ENCODE measurements at regions not wholly inside any gene's neighbourhood (a gene's known extent, or its start where the extent isn't known, plus 50 kb on each side); places are given as distances from the start of the nearest gene placed in this dataset.

DNA sequence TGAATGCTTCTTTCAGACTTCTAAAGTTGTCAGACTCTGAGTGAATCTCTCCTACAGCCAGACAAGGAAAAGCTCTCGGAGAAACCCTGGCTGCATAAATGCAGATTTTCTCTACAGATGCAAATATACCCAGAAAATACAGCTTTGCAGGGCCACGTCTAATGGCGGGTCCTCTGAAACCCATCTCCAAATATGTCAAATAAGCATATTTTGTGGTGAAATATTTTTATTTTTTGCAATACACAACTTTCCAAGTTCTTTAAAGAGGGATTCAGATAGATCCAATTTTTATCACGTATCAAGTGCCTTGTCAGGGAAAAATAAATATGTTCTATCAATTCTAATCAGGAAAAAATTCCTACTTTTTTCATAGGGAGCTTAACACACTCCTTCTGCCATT is 229.4 kb downstream of the SI start:
- no peaks in the 10 kb centered on the region for H3K9me1 ChIP-seq (ENCODE audit: control insufficient read depth, insufficient read depth, low read length)
- WGBS (ENCODE audit: insufficient coverage, low coverage, missing lambda C conversion rate), result 0% methylated on average over 4 of the region's 4 CpGs
- no peak overlapping the region for H3K4me2 ChIP-seq (ENCODE audit: insufficient read depth, low read length)
- no peaks in the 10 kb centered on the region for H3K27me3 ChIP-seq (ENCODE audit: control insufficient read depth in 2 of 2, insufficient read depth in 2 of 2, low read length in 2 of 2)
- H4K20me1 ChIP-seq (replicated peaks; ENCODE audit: control insufficient read depth, insufficient read depth, low read length), result no peaks in the 10 kb centered on the region
- no peak overlapping the region for H3K9ac ChIP-seq (ENCODE audit: insufficient read depth in 1 of 2, low read depth in 2 of 2, low read length in 2 of 2)
- CTCF ChIA-PET (ENCODE audit: low intra/inter-chr PET ratio), result no interaction called here
- no peak for DNase-seq (ENCODE audit: extremely low read depth in 1 of 4, low spot score in 3 of 4)
- H2AFZ ChIP-seq (ENCODE audit: low read depth, low read length), result no peak overlapping the region
- H3K27ac ChIP-seq (ENCODE audit: extremely low read depth, low read depth, low read length), result no peak overlapping the region
- intact Hi-C loops (cut with micrococcal nuclease) (no loop called here), in situ Hi-C loops (cut with MboI) (no loop called here)
- no peaks in the 10 kb centered on the region for H3K79me2 ChIP-seq (ENCODE audit: control insufficient read depth, insufficient read depth, low read length)
- H3K4me1 ChIP-seq (replicated peaks in 1 of 2; ENCODE audit: control insufficient read depth in 2 of 2, insufficient read depth in 2 of 2, low read length in 2 of 2), result no peaks in the 10 kb centered on the region
- no peak overlapping the region for H3K4me3 ChIP-seq
- TF ChIP-seq MAFF (IDR thresholded peaks at IDR 0.05; ENCODE audit: low read length), result 0 out of 2 replicates have a peak, but pooled peaks have one; percentile 30
- TF ChIP-seq POLR3A (IDR thresholded peaks at IDR 0.05; ENCODE audit: borderline replicate concordance, extremely low read depth, insufficient read depth, insufficient read length), result no peak
- TF ChIP-seq THRAP3 (IDR thresholded peaks at IDR 0.05; ENCODE audit: borderline replicate concordance), result no peak
- TF ChIP-seq MAFG (tag; conservative IDR thresholded peaks at IDR 0.05), result peak; percentile 32
- 0 out of 2 replicates have a peak, but pooled peaks have one; percentile 13 for TF ChIP-seq C11orf30 (IDR thresholded peaks at IDR 0.05; ENCODE audit: low read depth)
- peak; percentile 38; the same call in 1 of the 2 replicates for TF ChIP-seq ZNF316 (IDR thresholded peaks at IDR 0.05)
- 0 out of 2 replicates have a peak, but pooled peaks have one; percentile 15 for TF ChIP-seq MAFK (IDR thresholded peaks at IDR 0.05; ENCODE audit: low read length)
- TF ChIP-seq TCFL5 (CRISPR knock-in tag; conservative IDR thresholded peaks at IDR 0.05), result no peak
- no peak for TF ChIP-seq SP2 (IDR thresholded peaks at IDR 0.05; ENCODE audit: extremely low read depth, low read depth, low read length, poor library complexity, severe bottlenecking)
- no TSS peak for BruUV-seq (replicated peaks)
- no peak for FAIRE-seq
- no peak for ATAC-seq
- POLR2A ChIA-PET, result no interaction called here
- no peaks in the 10 kb centered on the region; the same call in 1 of the 2 replicates for H3K9me3 ChIP-seq (replicated peaks; ENCODE audit: control insufficient read depth, insufficient read depth, low read depth, low read length)
- H3K36me3 ChIP-seq (ENCODE audit: control insufficient read depth, insufficient read depth, low read length), result no peaks in the 10 kb centered on the region
